Upper lobe of left lung (tissue), 4 donors: ENCODE measurements at regions not wholly inside any gene's neighbourhood (a gene's known extent, or its start where the extent isn't known, plus 50 kb on each side); places are given as distances from the start of the nearest gene placed in this dataset.

Experiments
- CTCF ChIP-seq, 6 experiments: fragments of 450-650 bp in 4 of 6; fragments of 200-600 bp in 2 of 6; sonication (generic) in 2 of 6; IDR thresholded peaks; one replicate each; pipeline ENCODE4 v1.5.1; 2016 to 2019; ENCODE audit warnings: antibody characterized with exemption in 6 of 6
- EP300 ChIP-seq, 4 donors: sonication (generic); formaldehyde crosslinking; IDR thresholded peaks; one replicate each; pipeline ENCODE4 v1.5.1; 2017; ENCODE audit warnings: antibody characterized with exemption in 4 of 4, control low read depth in 2 of 4
- POLR2A ChIP-seq, 4 donors: fragments of 450-650 bp; IDR thresholded peaks; one replicate each; pipeline ENCODE4 v1.5.1; 2016 to 2017; ENCODE audit warnings: antibody characterized with exemption in 4 of 4, mild to moderate bottlenecking in 2 of 4

- TF ChIP-seq EP300 (IDR thresholded peaks at IDR 0.05) (no peak), CTCF (IDR thresholded peaks at IDR 0.05) (no peak), POLR2A (IDR thresholded peaks at IDR 0.05) (no peak)
These were observed 309.4 kb upstream of the DIO3 start for GRCh38 chr14:101251812-101252442.
